Brain microvascular endothelial cell (primary cell): ENCODE measurements at regions not wholly inside any gene's neighbourhood (a gene's known extent, or its start where the extent isn't known, plus 50 kb on each side); places are given as distances from the start of the nearest gene placed in this dataset.
A peak's percentile ranks its signal among the peaks of the same experiment; 100 is the strongest.

Experiments used
- DNase-seq: peaks from one replicate; pipeline ENCODE4 v3.0.0-alpha.2; 2020
- H3K27ac ChIP-seq: fragments of 250-450 bp; sonication (Bioruptor Pico); 2 replicates; pipeline ENCODE4 v1.5.1; 2020; ENCODE audit warnings: mild to moderate bottlenecking, moderate library complexity
- H3K27me3 ChIP-seq: fragments of 250-450 bp; sonication (Bioruptor Pico); replicated peaks from 2 replicates; pipeline ENCODE4 v1.5.1; 2020; ENCODE audit warnings: mild to moderate bottlenecking
- H3K36me3 ChIP-seq: fragments of 250-450 bp; sonication (Bioruptor Pico); replicated peaks from 2 replicates; pipeline ENCODE4 v1.5.1; 2020; ENCODE audit warnings: mild to moderate bottlenecking
- H3K4me3 ChIP-seq: 2 replicates; pipeline ENCODE4 v1.5.1; 2011; ENCODE audit warnings: low read depth, mild to moderate bottlenecking, control low read depth, low read length, moderate library complexity
- in situ Hi-C: cut with HindIII; loops from 2 replicates; pipeline ENCODE4 v1.10.0; 2017; ENCODE audit warnings: low sequenced_read_pairs, low pct_ligation_motif_present
- TF ChIP-seq, protein P1 (sequence below): IDR thresholded peaks from 2 replicates; pipeline ENCODE4 v1.5.1; 2011; ENCODE audit warnings: low read depth, mild to moderate bottlenecking, moderate library complexity, low read length, control low read depth, inconsistent platforms; ENCODE audit errors: missing control alignments

GRCh38 chr13:34777089-34777913 lies 164.8 kb upstream of the NBEA start:
- TF ChIP-seq, protein P1, sequence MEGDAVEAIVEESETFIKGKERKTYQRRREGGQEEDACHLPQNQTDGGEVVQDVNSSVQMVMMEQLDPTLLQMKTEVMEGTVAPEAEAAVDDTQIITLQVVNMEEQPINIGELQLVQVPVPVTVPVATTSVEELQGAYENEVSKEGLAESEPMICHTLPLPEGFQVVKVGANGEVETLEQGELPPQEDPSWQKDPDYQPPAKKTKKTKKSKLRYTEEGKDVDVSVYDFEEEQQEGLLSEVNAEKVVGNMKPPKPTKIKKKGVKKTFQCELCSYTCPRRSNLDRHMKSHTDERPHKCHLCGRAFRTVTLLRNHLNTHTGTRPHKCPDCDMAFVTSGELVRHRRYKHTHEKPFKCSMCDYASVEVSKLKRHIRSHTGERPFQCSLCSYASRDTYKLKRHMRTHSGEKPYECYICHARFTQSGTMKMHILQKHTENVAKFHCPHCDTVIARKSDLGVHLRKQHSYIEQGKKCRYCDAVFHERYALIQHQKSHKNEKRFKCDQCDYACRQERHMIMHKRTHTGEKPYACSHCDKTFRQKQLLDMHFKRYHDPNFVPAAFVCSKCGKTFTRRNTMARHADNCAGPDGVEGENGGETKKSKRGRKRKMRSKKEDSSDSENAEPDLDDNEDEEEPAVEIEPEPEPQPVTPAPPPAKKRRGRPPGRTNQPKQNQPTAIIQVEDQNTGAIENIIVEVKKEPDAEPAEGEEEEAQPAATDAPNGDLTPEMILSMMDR = no peak
- H3K36me3 ChIP-seq = no peaks in the 10 kb centered on the region
- H3K27ac ChIP-seq = no peak overlapping the region
- H3K27me3 ChIP-seq = no peaks in the 10 kb centered on the region
- DNase-seq = no peak
- in situ Hi-C loops = no loop called here
- H3K4me3 ChIP-seq = no peak overlapping the region

DNA sequence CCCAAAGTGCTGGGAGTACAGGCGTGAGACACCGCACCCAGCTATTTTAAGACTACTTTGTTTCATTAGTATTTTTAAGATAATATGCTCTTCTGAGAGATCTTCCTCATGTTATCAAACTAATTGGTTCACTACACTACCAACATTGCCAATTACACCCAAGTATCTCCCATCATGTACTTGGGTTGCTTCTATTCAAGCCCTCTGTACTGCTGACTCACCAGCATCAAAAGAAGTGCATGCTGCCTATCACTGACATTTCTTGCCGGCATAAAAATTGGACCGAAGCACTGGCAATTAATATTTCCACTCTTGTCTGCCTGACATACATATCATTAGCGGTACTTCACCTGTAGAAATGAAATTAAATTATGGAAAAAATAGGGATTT lies 164.2 kb upstream of the NBEA start:
- in situ Hi-C loops = no loop called here

GRCh38 chr13:34779171-34779570 lies 162.9 kb upstream of the NBEA start:
- in situ Hi-C loops = no loop called here
- no peaks in the 10 kb centered on the region for H3K36me3 ChIP-seq

More for the DNA sequence above, 164.2 kb upstream of the NBEA start:
- Histone ChIP-seq H3K27me3 (no peaks in the 10 kb centered on the region), H3K4me3 (no peak overlapping the region), H3K36me3 (no peaks in the 10 kb centered on the region), H3K27ac (no peak overlapping the region)
- DNase-seq = no peak
- TF ChIP-seq, protein P1 = no peak

GRCh38 chr13:34793301-34793700 lies 148.8 kb upstream of the NBEA start:
- no peak for DNase-seq
- in situ Hi-C loops = no loop called here
- Histone ChIP-seq H3K36me3 (no peaks in the 10 kb centered on the region), H3K4me3 (no peak overlapping the region), H3K27me3 (no peaks in the 10 kb centered on the region), H3K27ac (no peak overlapping the region)
- TF ChIP-seq, protein P1 = no peak

More at GRCh38 chr13:34779171-34779570, 162.9 kb upstream of the NBEA start:
- TF ChIP-seq, protein P1 = peak; percentile 11
- no peak for DNase-seq
- Histone ChIP-seq H3K4me3 (no peak overlapping the region), H3K27me3 (no peaks in the 10 kb centered on the region), H3K27ac (no peak overlapping the region)

GRCh38 chr13:34803756-34804155 lies 138.3 kb upstream of the NBEA start:
- in situ Hi-C loops = no loop called here
- no peak for DNase-seq
- TF ChIP-seq, protein P1 = no peak

More at GRCh38 chr13:34803756-34804155, 138.3 kb upstream of the NBEA start:
- Histone ChIP-seq H3K4me3 (no peak overlapping the region), H3K27ac (no peak overlapping the region), H3K36me3 (no peaks in the 10 kb centered on the region), H3K27me3 (no peaks in the 10 kb centered on the region)
